Endothelial cell of umbilical vein (primary cell): ENCODE measurements at regions not wholly inside any gene's neighbourhood (a gene's known extent, or its start where the extent isn't known, plus 50 kb on each side); places are given as distances from the start of the nearest gene placed in this dataset.

Experiments used
- BruUV-seq: library from RNA; stranded (reverse); fragments of 400-500 nt; replicated peaks from 2 replicates; lab custom pipeline; 2021; lab: Mats Ljungman, UMichigan
- CTCF ChIA-PET: fragments of 300-600, 350-600 bp; sonication (Branson Sonifier 250); formaldehyde crosslinking; loops from one replicate; lab custom pipeline; 2021; ENCODE audit warnings: antibody characterized with exemption, inconsistent platforms; lab: Charles Lee
- POLR2A ChIA-PET: fragments of 300-600, 350-600 bp; sonication (Branson Sonifier 250); formaldehyde crosslinking; loops from one replicate; lab custom pipeline; 2021; ENCODE audit warnings: antibody characterized with exemption, inconsistent platforms; lab: Charles Lee
- DNase-seq: peaks from one replicate; pipeline ENCODE4 v3.0.0-alpha.2; 2011; ENCODE audit warnings: low read depth, low spot score
- FAIRE-seq: peaks from 2 replicates; lab custom pipeline; 2011; peaks lifted over from hg19 to GRCh38; lab: Jason Lieb, UNC
- H2AFZ ChIP-seq: 2 replicates; pipeline ENCODE4 v1.6.0; 2012; ENCODE audit warnings: low read depth, low read length, control low read depth, inconsistent platforms
- H3K27ac ChIP-seq: 2 replicates; pipeline ENCODE4 v1.5.1; 2011; ENCODE audit warnings: low read depth, mild to moderate bottlenecking, control low read depth, low read length, moderate library complexity; ENCODE audit not compliant: insufficient read depth
- H3K27me3 ChIP-seq, 2 experiments: 2 replicates each; pipeline versions ENCODE4 v1.6.0 to v1.6.1; 2011; ENCODE audit warnings: low read length in 2 of 2, mixed read lengths in 1 of 2; ENCODE audit not compliant: control insufficient read depth in 2 of 2, insufficient read depth in 2 of 2
- H3K36me3 ChIP-seq, 2 experiments: 2 replicates in 1 of 2; 3 replicates in 1 of 2; pipeline ENCODE4 v1.5.1; 2011; ENCODE audit warnings: low read length in 2 of 2, mild to moderate bottlenecking in 1 of 2, moderate library complexity in 1 of 2; ENCODE audit not compliant: control insufficient read depth in 2 of 2, insufficient read depth in 2 of 2; ENCODE audit errors: extremely low read depth in 1 of 2
- H3K4me1 ChIP-seq: 3 replicates; pipeline ENCODE4 v1.5.1; 2011; ENCODE audit warnings: mild to moderate bottlenecking, low read length; ENCODE audit not compliant: control insufficient read depth, insufficient read depth; ENCODE audit errors: extremely low read depth
- H3K4me2 ChIP-seq: 2 replicates; pipeline ENCODE4 v1.6.1; 2011; ENCODE audit warnings: low read length, control low read depth, mixed read lengths; ENCODE audit not compliant: insufficient read depth
- H3K4me3 ChIP-seq, 3 experiments: fragments of 200-600 bp in 1 of 3; sonication (generic), shearing (Covaris generic) in 1 of 3; replicated peaks in 1 of 3; 2 replicates each; pipeline ENCODE4 v1.5.1; 2011 to 2016; ENCODE audit warnings: control low read depth in 3 of 3, low read length in 3 of 3, mild to moderate bottlenecking in 2 of 3, inconsistent platforms in 1 of 3, low read depth in 1 of 3, moderate library complexity in 1 of 3; ENCODE audit not compliant: insufficient read depth in 1 of 3
- H3K79me2 ChIP-seq: 2 replicates; pipeline ENCODE4 v1.6.0; 2012; ENCODE audit warnings: low read length, inconsistent platforms; ENCODE audit not compliant: control insufficient read depth, insufficient read depth
- H3K9ac ChIP-seq: replicated peaks from 2 replicates; pipeline ENCODE3; 2011; ENCODE audit warnings: low read length, control low read depth; ENCODE audit not compliant: insufficient read depth; ENCODE audit errors: extremely low read depth
- H3K9me1 ChIP-seq: replicated peaks from 3 replicates; pipeline ENCODE4 v1.6.0; 2011; ENCODE audit warnings: mild to moderate bottlenecking, low read length; ENCODE audit not compliant: control insufficient read depth, insufficient read depth; ENCODE audit errors: extremely low read depth
- H3K9me3 ChIP-seq: replicated peaks from 2 replicates; pipeline ENCODE4 v1.5.1; 2012; ENCODE audit warnings: low read length, inconsistent platforms; ENCODE audit not compliant: control insufficient read depth, insufficient read depth
- H4K20me1 ChIP-seq: replicated peaks from 2 replicates; pipeline ENCODE3; 2011; ENCODE audit warnings: mild to moderate bottlenecking, low read length; ENCODE audit not compliant: control insufficient read depth, insufficient read depth; ENCODE audit errors: extremely low read depth
- CTCF ChIP-seq, 2 donors: IDR thresholded peaks; 1 replicate in 1 of 2; 2 replicates in 1 of 2; pipeline ENCODE4 v1.5.1; 2011; ENCODE audit warnings: low read length in 2 of 2, mild to moderate bottlenecking in 2 of 2, moderate library complexity in 2 of 2, control low read depth in 1 of 2, inconsistent platforms in 1 of 2, low read depth in 1 of 2; ENCODE audit not compliant: insufficient read depth in 1 of 2; ENCODE audit errors: extremely low read depth in 1 of 2
- EZH2 ChIP-seq: IDR thresholded peaks from 2 replicates; pipeline ENCODE4 v1.6.1; 2012; ENCODE audit warnings: borderline replicate concordance, low read depth, mild to moderate bottlenecking, moderate library complexity, low read length, inconsistent platforms; ENCODE audit not compliant: severe bottlenecking
- FOS ChIP-seq: IDR thresholded peaks from 2 replicates; pipeline ENCODE4 v1.6.1; 2011; ENCODE audit warnings: mild to moderate bottlenecking, low read length, moderate library complexity, borderline replicate concordance; ENCODE audit not compliant: insufficient read depth
- GATA2 ChIP-seq: IDR thresholded peaks from 2 replicates; pipeline ENCODE4 v1.7.0; 2011; ENCODE audit warnings: low read depth, mild to moderate bottlenecking, moderate library complexity, mixed read lengths, low read length; ENCODE audit not compliant: insufficient read length, insufficient read depth
- JUN ChIP-seq: IDR thresholded peaks from 2 replicates; pipeline ENCODE4 v1.6.1; 2011; ENCODE audit warnings: borderline replicate concordance, low read depth; ENCODE audit not compliant: insufficient read length, insufficient read depth
- MAX ChIP-seq: IDR thresholded peaks from 2 replicates; pipeline ENCODE4 v1.6.1; 2011; ENCODE audit not compliant: insufficient read depth, insufficient read length
- MYC ChIP-seq: IDR thresholded peaks from one replicate; pipeline ENCODE4 v1.6.1; 2011; ENCODE audit warnings: mild to moderate bottlenecking, low read depth, low read length
- POLR2A ChIP-seq: IDR thresholded peaks from 2 replicates; pipeline ENCODE4 v1.6.1; 2012; ENCODE audit warnings: low read depth, mild to moderate bottlenecking, control low read depth, low read length
- POLR2AphosphoS5 ChIP-seq: IDR thresholded peaks from 2 replicates; pipeline ENCODE4 v1.6.1; 2012; ENCODE audit warnings: low read depth, mild to moderate bottlenecking, control low read depth, low read length, moderate library complexity; ENCODE audit not compliant: insufficient read depth
- dilution Hi-C: fragments of 300-500 bp; cut with MboI; formaldehyde crosslinking; loops from one replicate; pipeline ENCODE4 v1.15.0; 2019; ENCODE audit warnings: low sequenced_read_pairs; ENCODE audit not compliant: extremely low pct_ligation_motif_present
- intact Hi-C: fragments of 100-400 bp; cut with micrococcal nuclease; formaldehyde crosslinking; loops from one replicate; pipeline ENCODE4 v1.10.0; 2022

GRCh38 chr10:29021591-29021990 lies 267.3 kb upstream of the LYZL1 start:
- H3K79me2 ChIP-seq: no peaks in the 10 kb centered on the region
- no TSS peak for BruUV-seq
- DNase-seq (no peak), FAIRE-seq (no peak)
- CTCF ChIA-PET: no interaction called here
- H3K9ac ChIP-seq: no peak overlapping the region
- H3K4me3 ChIP-seq: no peak overlapping the region
- H3K27ac ChIP-seq: no peak overlapping the region
- H3K27me3 ChIP-seq: peaks cover 0 to 2% of the 10 kb centered on the region in 2 experiments
- H3K4me2 ChIP-seq: no peak overlapping the region
- H3K4me1 ChIP-seq: no peaks in the 10 kb centered on the region
- intact Hi-C loops: no loop called here
- H3K9me3 ChIP-seq: no peaks in the 10 kb centered on the region
- dilution Hi-C loops: no loop called here
- no peaks in the 10 kb centered on the region for H3K9me1 ChIP-seq
- no peaks in the 10 kb centered on the region for H4K20me1 ChIP-seq
- no peak overlapping the region for H2AFZ ChIP-seq
- POLR2A ChIA-PET: no interaction called here
- H3K36me3 ChIP-seq: no peaks in the 10 kb centered on the region
- TF ChIP-seq POLR2AphosphoS5 (no peak), FOS (no peak), JUN (no peak), MYC (no peak), POLR2A (no peak), CTCF (IDR thresholded peaks at IDR 0.05; ENCODE audit: extremely low read depth in 1 of 2, insufficient read depth in 1 of 2, low read depth in 1 of 2, low read length in 2 of 2) (no peak), GATA2 (no peak)

DNA sequence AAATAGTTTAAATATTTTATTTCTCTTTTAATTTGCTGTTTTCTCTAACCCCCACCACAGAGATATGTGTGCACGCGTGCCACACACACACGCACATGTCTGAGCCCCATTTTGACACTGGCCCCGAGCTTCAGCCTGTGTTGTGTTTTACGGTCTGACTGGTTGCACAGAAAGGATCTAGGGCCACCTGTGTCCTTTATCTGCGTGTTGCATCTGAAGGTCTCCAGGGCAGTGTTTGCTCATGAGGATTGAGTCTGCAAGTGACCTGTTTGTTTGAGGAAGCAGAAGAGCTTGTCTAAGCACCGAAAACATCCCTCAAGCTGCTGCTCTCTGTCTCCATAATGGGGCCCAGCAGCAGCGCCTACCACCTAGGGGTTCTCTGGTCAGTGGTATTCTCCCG lies 266.4 kb upstream of the LYZL1 start:
- H3K9me3 ChIP-seq: no peaks in the 10 kb centered on the region
- POLR2A ChIA-PET: no interaction called here

More for the DNA sequence above, 266.4 kb upstream of the LYZL1 start:
- Histone ChIP-seq H3K79me2 (no peaks in the 10 kb centered on the region), H2AFZ (no peak overlapping the region), H3K4me3 (no peak overlapping the region), H3K27ac (no peak overlapping the region), H3K27me3 (peaks cover 0 to 2% of the 10 kb centered on the region in 2 experiments), H3K4me2 (no peak overlapping the region), H3K9ac (no peak overlapping the region), H3K36me3 (no peaks in the 10 kb centered on the region), H4K20me1 (no peaks in the 10 kb centered on the region), H3K9me1 (no peaks in the 10 kb centered on the region), H3K4me1 (no peaks in the 10 kb centered on the region)
- CTCF ChIA-PET: interaction anchor here (1.0 to 1.4 kb wide), 3 partner anchors 31 to 359 kb away, joined by 3 read pairs; no protein-coding TSS in a partner anchor
- no TSS peak for BruUV-seq
- intact Hi-C loops: no loop called here
- TF ChIP-seq CTCF (IDR thresholded peaks at IDR 0.05; ENCODE audit: extremely low read depth in 1 of 2, insufficient read depth in 1 of 2, low read depth in 1 of 2, low read length in 2 of 2) (no peak), MYC (no peak), FOS (no peak), GATA2 (no peak), EZH2 (no peak), MAX (no peak), POLR2A (no peak), POLR2AphosphoS5 (no peak), JUN (no peak)
- DNase-seq: no peak
- dilution Hi-C loops: no loop called here
- no peak for FAIRE-seq
